NCI-H2107 treated with DMSO at 0.1 percent for 48 hours (cell line): ENCODE measurements at regions not wholly inside any gene's neighbourhood (a gene's known extent, or its start where the extent isn't known, plus 50 kb on each side); places are given as distances from the start of the nearest gene placed in this dataset.
"Not testable (repeated sequence)": the region's sequence is repeated elsewhere in the genome, so short reads cannot be mapped to it uniquely, and the experiment has no call there.

Experiments
- DNase-seq: peaks from one replicate; lab custom pipeline; 2025; ENCODE audit not compliant: unreplicated experiment; lab: John Stamatoyannopoulos, UW

DNA sequence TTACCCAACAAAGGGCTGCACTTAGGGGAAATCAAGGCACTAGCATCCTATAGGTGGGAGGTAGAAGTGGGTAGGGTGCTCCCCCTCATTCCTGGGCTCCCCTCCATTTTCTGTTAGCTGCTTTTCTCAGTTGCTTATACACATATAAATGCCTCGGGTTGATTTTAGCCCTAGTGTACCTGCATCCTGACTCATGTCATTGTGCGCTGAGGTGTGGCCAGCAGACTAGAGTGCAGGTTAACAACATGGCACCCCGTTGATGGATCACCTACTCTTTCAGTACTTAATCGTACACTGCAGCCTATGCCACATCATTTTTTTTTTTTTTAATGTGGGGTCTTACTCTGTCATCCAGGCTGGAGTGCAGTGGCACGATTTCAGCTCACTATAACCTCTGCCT lies 144.0 kb upstream of the ITGB1 start:
- no peak for DNase-seq

DNA sequence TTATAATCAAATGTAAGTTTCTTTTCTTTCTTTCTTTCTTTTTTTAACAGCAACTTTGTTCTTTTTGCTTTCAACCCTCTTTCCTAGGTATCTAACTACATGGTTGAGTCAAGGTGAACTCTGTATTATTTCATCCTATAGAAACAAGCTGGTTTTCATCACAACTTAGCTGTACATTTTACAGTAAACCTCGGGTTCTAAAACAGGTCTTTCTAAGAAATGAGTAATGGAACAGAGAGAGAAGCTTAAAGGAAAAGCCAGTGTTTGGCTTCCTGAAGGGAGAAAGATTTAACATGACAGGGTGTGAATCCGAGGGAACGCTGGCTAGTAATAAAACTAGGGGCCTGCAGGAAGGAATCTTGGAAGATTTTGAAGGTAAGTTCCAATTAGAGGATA lies 143.4 kb upstream of the ITGB1 start:
- no peak for DNase-seq

DNA sequence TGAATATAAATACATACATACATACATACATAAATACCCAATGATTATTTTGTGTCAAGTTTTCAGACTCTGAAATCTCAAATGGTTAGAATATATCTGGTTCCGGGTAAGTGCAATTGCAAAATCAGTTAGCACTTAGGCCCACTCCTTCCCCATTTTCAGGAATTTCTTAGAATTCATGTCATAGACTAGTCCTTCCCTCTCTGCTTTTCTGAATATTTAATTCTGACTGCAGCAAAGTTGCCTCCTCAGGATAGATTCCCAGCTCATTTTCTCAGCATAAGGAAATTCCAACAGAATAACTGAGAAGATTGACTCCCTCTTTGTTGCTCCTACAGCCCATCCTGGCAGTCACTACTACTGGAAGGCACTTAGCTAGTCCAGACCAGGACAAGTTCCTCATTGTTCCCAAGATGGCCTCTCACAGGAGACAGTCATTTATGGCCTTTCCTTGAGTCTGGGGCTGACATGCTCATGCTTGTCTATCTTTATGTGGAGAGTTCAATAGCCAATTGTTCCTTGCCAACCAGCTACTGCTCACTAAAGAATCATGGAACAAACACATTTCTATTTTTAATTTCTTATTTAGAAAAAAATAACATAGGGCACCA lies 142.9 kb upstream of the ITGB1 start:
- DNase-seq: no peak

DNA sequence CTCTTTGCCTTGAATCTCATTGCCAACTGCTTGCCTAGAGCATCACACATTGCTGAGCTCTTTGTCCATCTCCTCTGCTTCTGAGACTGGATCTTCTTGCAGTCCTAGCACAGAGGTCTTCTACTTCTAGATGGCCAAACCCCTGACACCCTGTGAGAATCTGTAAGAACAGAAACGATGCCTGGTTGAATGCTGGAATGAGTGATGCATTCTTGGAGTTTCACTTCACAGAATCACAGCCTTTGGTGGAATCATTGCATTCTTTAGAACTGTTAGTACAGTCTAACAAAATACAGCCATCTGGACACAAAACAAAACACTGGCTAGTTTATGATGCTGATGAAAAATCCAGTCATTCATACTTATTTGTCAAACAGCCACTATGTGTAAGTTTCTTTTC lies 141.7 kb upstream of the ITGB1 start:
- DNase-seq: no peak

DNA sequence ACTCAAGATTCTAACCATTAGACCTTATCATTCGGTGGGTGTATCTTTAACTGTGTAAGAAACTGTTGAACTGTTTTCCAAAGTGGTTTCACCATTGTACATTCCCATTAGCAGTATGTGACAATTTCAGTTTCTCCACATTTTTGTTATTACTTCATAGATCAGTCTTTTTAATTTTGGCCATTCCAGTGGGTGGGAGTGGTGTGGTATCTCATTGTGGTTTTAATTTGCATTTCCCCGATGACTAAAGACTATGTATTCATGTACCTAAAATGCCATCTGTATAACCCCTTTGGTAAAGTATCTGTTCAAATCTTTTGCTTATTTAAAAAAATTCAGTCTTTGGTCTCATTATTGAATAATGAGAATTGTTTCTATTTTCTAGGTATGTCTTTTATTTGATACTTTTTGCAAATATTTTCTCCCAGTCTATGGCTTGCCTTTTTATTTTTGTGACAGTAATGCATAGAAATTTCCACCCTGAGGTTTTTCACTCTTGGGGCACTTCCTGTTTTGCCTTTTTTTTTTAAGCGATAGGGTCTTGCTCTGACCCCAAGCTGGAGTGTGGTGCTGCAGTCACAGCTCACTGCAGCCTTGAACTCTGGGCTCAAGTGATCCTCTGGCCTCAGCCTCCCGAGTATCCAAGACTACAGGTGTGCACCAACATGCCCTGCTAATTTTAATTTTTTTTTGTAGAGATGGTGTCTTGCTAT lies 141.1 kb upstream of the ITGB1 start:
- DNase-seq: no peak

DNA sequence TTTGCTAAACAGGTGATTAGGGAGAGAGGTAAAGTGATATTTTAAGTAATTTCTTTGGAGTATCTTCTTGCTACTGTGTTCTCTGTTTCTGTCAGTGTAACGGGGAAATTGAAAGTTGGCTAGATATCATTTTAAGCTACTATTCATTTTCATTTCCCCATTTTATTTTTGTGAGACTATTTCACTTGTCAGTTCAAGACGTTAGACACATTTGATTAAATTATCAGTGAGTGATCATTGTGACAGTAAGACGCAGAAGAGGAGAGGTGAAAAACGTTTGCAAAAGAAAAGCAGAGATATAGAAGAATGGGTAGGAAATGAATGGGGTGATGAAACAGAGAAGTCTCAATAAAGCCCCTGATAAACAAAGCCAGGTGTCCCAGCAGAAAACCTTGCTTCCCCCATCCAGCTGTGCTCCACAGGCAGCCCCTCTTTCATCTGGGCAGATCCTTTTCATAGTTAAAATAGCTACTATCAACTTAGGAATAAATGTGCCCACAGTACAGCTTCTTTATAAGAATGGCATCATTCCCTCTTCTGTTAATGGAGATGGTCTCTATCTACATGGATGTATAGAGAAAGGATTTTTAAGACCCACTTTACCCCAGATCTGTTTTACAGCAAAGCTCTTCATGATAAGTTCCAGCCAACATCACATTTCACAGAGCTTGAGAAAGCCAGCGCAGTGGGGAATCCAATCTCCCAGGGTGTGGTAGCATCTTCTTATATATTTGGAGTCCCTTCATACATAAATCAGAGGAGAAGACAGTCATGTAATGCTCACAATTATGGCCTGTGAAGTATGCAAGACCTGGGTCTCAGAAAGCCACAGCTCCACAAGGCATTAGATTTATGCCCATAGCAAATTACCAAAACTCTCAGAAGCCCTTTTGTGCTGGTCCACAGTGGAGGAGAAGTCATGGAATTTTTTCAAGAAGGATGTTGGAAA lies 138.1 kb upstream of the ITGB1 start:
- no peak for DNase-seq

DNA sequence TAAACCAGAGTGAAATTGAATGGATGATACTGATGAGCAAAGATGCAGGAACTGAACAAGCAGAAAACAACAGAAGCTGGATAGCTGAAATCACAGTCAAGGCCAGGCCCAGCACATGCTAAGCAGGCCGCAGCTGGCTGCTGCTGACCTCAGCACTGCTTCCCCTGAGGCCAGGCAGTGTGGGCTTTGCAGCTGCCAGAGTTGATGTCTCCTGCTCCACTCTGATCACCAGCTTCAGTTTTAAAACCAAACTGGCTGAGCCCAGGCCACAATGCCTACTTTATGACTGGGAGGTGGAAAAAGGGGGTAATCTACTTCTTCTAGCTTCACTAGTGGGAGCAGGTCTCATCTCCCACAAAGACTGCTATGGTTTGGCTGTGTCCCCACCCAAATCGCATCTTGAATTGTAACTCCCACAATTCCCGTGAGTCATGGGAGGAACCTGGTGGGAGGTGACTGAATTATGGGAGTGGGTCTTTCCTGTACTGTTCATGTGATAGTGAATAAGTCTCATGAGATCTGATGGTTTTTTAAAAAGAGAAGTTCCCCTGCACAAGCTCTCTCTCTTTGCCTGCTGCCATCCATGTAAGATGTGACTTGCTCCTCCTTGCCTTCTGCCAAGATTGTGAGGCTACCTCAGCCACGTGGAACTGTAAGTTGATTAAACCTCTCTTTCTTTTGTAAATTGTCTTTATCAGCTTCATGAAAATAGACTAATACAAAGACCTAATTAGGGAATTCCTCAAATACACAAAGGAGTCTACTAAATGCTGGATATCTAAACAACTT lies 136.4 kb upstream of the ITGB1 start:
- no peak for DNase-seq

DNA sequence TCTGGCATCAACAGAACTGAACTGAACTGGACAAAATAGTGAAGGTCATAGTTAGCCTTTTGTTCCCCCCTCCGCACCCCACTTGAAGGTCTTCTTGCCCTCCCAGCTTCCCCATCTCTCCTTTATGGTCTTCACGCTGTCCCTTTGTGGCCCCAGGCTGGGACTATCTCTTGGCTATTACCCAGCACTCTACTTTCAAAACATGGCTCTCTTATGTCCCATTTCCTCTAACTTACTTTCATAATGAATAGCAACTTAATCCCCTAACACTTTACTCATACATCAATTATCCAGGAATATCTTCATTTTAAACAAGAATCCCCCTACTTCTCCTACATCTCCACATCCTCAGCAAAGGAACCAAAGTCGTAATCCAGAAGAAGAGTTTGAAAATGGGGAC lies 135.3 kb upstream of the ITGB1 start:
- DNase-seq: no peak

DNA sequence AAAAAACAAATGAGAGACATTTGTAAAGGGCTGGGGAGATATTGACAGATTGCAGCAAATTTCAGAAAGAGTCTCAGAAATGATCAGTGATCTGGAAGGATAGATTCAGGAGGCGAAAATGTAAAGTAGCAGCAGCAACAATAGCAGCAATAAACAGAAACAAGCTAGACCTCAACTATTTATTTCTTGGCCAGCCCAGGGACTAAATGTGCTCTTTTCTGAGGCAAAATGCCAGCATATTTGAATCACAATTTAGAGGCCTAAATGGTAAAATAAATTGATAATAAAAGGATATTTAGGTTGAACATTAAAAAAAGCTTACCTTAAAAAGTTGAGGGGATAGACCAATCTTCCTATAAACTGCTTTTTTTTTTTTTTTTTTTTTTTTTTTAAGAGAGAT lies 134.6 kb upstream of the ITGB1 start:
- no peak for DNase-seq

DNA sequence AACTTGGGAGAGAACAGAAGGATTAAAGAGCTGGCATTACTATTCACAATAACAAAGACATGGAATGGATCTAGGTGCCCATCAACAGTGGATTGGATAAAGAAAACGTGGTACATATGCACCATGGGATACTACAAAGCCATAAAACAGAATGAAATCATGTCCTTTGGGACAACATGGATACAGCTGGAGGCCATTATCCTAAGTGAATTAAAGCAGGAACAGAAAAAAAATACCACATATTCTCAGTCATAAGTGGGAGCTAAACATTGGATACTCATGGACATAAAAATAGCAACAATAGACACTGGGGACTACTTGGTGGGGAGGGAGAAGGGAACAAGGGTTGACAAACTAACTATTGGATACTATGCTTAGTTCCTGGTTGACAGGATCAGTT lies 133.2 kb upstream of the ITGB1 start:
- DNase-seq: no peak

DNA sequence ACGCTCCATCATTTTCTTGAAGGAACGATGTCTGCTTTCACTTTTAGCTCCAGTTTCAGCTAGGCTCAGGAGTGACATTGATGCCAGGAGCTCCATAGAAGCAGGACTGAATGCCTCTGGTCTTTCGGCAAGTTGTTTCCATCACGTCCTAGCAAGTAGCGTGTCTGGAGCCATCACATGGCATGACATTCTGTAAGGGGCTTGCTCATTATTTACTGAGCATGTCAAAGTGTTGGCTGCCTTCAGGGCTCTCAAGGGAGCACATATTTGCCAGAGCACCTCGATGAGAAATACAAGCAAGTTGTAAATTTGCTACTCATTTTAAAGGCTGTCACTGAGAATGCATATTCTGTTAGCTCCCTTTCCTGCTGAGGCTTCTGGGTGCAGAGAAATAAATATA lies 131.0 kb upstream of the ITGB1 start:
- no peak for DNase-seq

DNA sequence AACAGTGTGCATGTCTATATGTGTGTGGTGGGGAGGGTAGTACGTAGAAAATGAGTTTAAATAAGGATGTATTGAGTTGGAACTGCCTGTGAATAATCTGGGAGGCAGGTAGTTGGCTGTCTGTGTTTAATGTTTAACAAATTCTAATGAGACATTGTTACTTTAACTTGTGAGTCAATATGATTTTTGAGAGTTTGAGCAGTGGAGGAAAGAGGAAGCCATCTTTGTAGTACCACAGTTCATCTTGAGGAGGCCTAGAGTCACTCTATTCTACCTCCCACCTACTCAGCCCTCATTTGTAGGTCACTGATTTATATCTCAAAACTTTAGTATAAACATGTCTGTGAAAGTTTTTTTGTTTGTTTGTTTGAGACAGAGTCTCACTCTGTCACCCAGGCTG lies 129.9 kb upstream of the ITGB1 start:
- no peak for DNase-seq

DNA sequence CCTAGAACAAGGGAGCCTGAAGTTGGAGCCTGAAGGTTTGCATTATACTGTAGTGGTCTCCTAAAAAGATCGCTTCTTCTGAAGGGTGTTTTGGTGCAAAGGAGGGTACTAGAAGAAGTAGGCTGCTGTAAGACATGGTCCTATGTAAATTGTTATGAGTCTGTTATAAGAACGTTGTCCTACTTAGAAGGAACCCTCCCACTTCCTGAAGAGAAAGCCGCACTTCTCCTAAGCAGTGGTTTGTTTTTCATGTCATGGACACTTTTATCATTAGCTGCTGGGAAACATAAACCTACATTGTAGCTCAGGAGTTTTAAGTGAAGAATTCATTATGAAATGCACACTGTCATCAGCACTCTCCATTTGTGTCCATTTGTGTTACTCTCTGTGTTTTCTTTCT lies 129.1 kb upstream of the ITGB1 start:
- DNase-seq: no peak

DNA sequence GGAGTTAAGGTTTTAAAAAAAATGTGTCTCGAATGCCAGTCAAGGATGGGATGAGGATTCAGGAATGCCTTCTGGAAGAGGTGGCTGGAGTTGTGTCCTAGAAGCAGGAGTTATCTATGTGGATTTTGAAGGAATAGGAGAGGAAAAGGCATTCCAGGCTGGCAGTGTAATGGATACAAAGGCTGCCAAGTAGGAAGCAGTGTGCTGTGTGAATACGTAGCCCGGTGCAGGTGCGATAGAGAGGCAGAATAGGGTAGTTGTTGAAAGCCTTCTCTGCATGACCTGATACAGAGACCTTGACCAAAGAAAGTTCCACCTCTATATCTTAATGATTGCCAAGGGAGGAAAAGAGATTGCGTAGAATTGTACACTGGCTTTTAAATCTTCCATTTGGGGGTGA lies 128.1 kb upstream of the ITGB1 start:
- DNase-seq: no peak

DNA sequence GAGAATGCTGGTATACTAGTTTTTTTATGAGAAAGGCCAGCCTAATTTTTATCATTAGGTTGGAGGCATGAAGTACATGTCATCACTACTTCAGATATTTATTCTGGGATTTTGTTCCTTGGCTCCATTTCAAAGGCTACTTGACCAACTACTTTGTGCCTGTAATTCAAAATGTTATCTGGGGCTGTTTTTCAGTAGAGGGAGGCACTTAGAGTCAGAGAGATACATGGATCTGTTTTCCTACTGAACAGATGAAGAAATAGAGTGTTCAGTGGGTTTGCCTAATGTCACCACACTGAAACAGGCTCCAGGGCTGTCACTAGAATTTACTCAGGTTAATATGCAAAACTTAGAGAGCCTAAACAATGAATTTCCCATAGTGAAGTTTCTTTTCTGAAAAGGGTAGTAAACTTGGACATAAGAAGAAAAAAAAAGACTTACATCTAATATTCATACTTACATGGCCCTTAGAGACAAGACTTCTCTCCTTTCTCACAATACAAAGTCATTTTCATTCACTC lies 127.3 kb upstream of the ITGB1 start:
- no peak for DNase-seq

DNA sequence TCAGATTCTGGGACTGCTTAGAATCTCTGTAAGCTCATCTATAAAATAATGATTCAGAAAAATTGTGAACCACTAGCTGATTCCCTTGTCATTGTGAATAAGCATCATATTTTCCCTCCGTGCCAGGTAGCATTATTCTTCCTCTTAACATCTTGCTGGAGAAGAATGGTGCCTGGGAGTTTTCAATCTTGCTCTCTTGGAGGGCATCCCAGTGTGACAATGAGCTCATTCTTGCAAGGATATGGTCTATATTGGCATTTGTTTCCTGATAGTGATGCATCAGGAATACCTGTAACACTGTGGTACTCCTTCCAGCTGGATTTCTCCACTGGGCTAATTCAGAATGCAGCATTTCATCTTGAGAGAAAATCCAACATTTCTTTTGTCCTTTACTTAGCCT lies 126.4 kb upstream of the ITGB1 start:
- DNase-seq: no peak

DNA sequence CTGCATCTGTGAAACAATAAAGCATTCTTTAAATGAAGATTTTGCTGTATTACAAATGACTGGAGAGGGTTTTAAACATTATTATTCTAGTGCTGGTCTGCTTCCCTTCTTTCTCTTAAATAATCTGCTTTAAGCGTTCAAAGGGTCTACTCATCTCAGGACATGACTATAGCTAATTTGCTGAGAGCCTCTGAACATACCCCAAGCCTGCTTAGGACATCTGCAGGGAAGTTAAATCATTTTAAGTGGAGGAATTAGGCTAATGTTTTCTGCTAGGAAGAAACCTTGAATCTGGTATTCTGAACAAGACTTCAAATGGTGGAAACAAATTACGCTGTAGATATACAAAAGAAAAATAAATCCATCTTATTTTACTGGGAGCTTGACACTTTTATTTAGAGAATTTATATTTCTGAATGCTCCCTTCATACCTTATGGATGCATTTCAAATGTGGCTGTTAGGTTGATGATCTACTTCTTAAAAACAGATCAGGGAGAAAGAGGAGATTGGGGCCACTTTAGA lies 124.4 kb upstream of the ITGB1 start:
- no peak for DNase-seq

DNA sequence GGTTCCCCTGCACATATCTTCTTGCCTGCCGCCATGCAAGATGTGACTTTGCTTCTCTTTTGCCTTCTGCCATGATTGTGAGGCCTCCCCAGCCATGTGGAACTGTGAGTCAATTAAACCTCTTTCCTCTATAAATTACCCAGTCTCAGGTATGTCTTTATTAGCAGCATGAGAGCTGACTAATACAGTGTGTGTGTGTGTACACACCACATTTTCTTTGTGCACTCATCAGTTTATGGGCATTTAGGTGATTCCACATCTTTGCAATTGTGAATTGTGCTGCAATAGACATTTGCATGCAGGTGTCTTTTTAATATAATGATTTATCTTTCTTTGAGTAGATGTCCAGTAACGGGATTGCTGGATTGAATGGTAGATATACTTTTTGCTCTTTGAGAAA lies 122.4 kb upstream of the ITGB1 start:
- not testable (repeated sequence) for DNase-seq

DNA sequence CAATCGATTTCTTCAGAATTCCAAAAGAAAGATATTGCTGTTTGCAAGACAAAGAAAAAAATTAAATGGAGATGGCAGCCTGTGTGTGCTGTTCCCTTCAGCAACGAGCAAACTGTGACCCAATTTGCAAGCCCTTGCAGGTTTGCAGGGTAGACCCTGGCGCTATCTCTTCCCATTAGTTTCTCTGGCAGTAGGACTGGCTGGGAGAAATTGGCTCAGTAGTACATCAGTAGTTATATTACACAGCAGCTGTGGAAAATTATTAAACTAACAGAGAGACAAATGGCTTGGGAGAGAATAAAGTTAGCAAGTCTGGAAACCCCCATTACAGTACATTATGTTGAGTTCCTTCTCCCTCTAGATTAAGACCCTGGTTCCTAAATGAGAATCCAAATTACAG lies 116.4 kb upstream of the ITGB1 start:
- DNase-seq: no peak

DNA sequence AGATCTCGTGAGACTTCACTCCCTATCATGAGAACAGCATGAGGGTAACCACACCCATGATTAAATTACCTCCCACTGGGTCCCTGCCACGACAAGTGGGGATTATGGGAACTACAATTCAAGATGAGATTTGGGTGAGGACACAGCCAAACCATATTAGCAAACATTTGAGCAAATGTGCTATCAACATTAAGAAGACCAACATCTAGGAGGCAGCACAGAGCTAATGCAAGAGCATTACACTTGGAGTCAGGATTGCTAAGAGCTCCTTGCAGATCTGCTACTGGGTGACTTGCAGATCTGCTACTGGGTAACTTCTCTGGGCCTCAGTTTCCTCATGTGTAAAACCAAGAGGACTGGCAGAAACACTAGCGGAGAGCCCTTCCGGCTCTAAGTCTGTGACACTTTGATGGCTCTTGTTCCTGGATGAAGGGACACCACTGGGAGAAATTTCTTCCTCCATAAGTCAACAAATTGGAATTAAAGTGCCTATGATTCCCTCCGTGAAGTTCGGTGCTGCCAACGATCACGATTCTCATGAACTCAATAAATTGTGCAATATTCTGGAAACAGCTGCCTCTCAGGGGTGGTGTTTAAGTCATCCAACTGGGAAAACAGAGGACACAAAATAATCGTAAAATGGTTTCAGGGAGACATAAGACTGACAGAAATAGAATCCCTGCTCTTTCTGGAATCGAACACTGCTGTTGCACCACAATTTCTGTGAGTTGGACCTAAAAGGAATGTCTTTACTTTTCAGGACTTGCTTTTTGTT lies 115.8 kb upstream of the ITGB1 start:
- no peak for DNase-seq
